Prostate gland (tissue), 2 donors: ENCODE measurements at regions not wholly inside any gene's neighbourhood (a gene's known extent, or its start where the extent isn't known, plus 50 kb on each side); places are given as distances from the start of the nearest gene placed in this dataset.

ENCODE experiments used
- POLR2A ChIP-seq: fragments of 450-650 bp; IDR thresholded peaks from one replicate; pipeline ENCODE4 v1.6.1; 2016; ENCODE audit warnings: antibody characterized with exemption, mild to moderate bottlenecking
- TF ChIP-seq, protein P1 (sequence below), 4 experiments: fragments of 200-600 bp in 2 of 4; fragments of 450-650 bp in 2 of 4; sonication (generic) in 2 of 4; IDR thresholded peaks; 1 replicate in 3 of 4; 2 replicates in 1 of 4; pipeline ENCODE4 v1.5.1; 2016 to 2019; ENCODE audit warnings: antibody characterized with exemption in 4 of 4, mild to moderate bottlenecking in 2 of 4, moderate library complexity in 2 of 4

- TF ChIP-seq, protein P1, sequence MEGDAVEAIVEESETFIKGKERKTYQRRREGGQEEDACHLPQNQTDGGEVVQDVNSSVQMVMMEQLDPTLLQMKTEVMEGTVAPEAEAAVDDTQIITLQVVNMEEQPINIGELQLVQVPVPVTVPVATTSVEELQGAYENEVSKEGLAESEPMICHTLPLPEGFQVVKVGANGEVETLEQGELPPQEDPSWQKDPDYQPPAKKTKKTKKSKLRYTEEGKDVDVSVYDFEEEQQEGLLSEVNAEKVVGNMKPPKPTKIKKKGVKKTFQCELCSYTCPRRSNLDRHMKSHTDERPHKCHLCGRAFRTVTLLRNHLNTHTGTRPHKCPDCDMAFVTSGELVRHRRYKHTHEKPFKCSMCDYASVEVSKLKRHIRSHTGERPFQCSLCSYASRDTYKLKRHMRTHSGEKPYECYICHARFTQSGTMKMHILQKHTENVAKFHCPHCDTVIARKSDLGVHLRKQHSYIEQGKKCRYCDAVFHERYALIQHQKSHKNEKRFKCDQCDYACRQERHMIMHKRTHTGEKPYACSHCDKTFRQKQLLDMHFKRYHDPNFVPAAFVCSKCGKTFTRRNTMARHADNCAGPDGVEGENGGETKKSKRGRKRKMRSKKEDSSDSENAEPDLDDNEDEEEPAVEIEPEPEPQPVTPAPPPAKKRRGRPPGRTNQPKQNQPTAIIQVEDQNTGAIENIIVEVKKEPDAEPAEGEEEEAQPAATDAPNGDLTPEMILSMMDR (IDR thresholded peaks at IDR 0.05) = no peak
- no peak for TF ChIP-seq POLR2A
Observed at GRCh38 chr5:141793403-141793802, 84.8 kb downstream of the PCDH1 start.
